GM12878 (cell line): ENCODE measurements at regions not wholly inside any gene's neighbourhood (a gene's known extent, or its start where the extent isn't known, plus 50 kb on each side); places are given as distances from the start of the nearest gene placed in this dataset.

Source experiments
- BMI1 ChIP-seq: fragments of 450-650 bp; IDR thresholded peaks from 2 replicates; pipeline ENCODE4 v1.6.1; 2016; ENCODE audit warnings: mild to moderate bottlenecking, moderate library complexity, borderline replicate concordance
- CBX3 ChIP-seq: fragments of 200-600 bp; sonication (generic); IDR thresholded peaks from 2 replicates; pipeline ENCODE4 v1.6.1; 2016; ENCODE audit warnings: low read depth, borderline replicate concordance
- CREB1 ChIP-seq: IDR thresholded peaks from 2 replicates; pipeline ENCODE4 v1.6.1; 2012; ENCODE audit warnings: low read depth, mild to moderate bottlenecking, inconsistent platforms
- CREM ChIP-seq: IDR thresholded peaks from 2 replicates; pipeline ENCODE4 v1.6.1; 2014; ENCODE audit warnings: antibody characterized with exemption, low read depth
- DPF2 ChIP-seq: fragments of 450-650 bp; IDR thresholded peaks from 2 replicates; pipeline ENCODE4 v1.6.1; 2017; ENCODE audit warnings: mild to moderate bottlenecking
- EGR1 ChIP-seq, 2 experiments: IDR thresholded peaks; 1 replicate in 1 of 2; 2 replicates in 1 of 2; pipeline ENCODE4 v1.6.1; 2011 to 2012; ENCODE audit warnings: low read depth in 2 of 2, low read length in 2 of 2, borderline replicate concordance in 1 of 2, mild to moderate bottlenecking in 1 of 2, moderate library complexity in 1 of 2
- ESRRA ChIP-seq: IDR thresholded peaks from 2 replicates; pipeline ENCODE4 v1.6.1; 2012; ENCODE audit warnings: mild to moderate bottlenecking, low read length, improper control_type of control experiment
- EZH2 ChIP-seq: IDR thresholded peaks from 2 replicates; pipeline ENCODE4 v1.6.1; 2012; ENCODE audit warnings: low read depth, mild to moderate bottlenecking, control low read depth, inconsistent platforms, low read length, borderline replicate concordance; ENCODE audit not compliant: control insufficient read depth
- FOS ChIP-seq: IDR thresholded peaks from 3 replicates; pipeline ENCODE4 v1.6.1; 2011; ENCODE audit warnings: borderline replicate concordance; ENCODE audit not compliant: insufficient read length; ENCODE audit errors: extremely low read depth
- MTA3 ChIP-seq: IDR thresholded peaks from 2 replicates; pipeline ENCODE4 v1.6.1; 2012; ENCODE audit warnings: low read length, inconsistent platforms, borderline replicate concordance
- NFIC ChIP-seq: IDR thresholded peaks from 2 replicates; pipeline ENCODE4 v1.6.1; 2012; ENCODE audit warnings: low read depth, mild to moderate bottlenecking, inconsistent platforms, low read length, moderate library complexity
- PML ChIP-seq: IDR thresholded peaks from 2 replicates; pipeline ENCODE4 v1.6.1; 2012; ENCODE audit warnings: low read length, inconsistent platforms
- POLR2A ChIP-seq: IDR thresholded peaks from 2 replicates; pipeline ENCODE4 v1.6.1; 2011; ENCODE audit warnings: low read depth, mild to moderate bottlenecking, low read length
- POLR2AphosphoS2 ChIP-seq: IDR thresholded peaks from 2 replicates; pipeline ENCODE4 v1.6.1; 2011; ENCODE audit warnings: low read depth, mild to moderate bottlenecking, low read length, improper control_type of control experiment, moderate library complexity
- POU2F2 ChIP-seq: IDR thresholded peaks from 3 replicates; pipeline ENCODE4 v1.6.1; 2011; ENCODE audit warnings: low read depth, mild to moderate bottlenecking, low read length, borderline replicate concordance
- RAD21 ChIP-seq: IDR thresholded peaks from 2 replicates; pipeline ENCODE4 v1.6.1; 2011; ENCODE audit warnings: mild to moderate bottlenecking, low read depth, low read length, moderate library complexity; ENCODE audit not compliant: insufficient read depth
- RELA ChIP-seq: fragments of 450-650 bp; IDR thresholded peaks from 2 replicates; pipeline ENCODE4 v1.8.0; 2014; ENCODE audit warnings: borderline replicate concordance; ENCODE audit not compliant: partially characterized antibody
- SPI1 ChIP-seq: IDR thresholded peaks from 2 replicates; pipeline ENCODE4 v1.6.1; 2011; ENCODE audit warnings: low read depth, mild to moderate bottlenecking, low read length, moderate library complexity, borderline replicate concordance; ENCODE audit not compliant: insufficient read depth
- SRF ChIP-seq, 2 experiments: IDR thresholded peaks; 2 replicates each; pipeline ENCODE4 v1.6.1; 2011; ENCODE audit warnings: low read depth in 2 of 2, low read length in 2 of 2, mild to moderate bottlenecking in 1 of 2, moderate library complexity in 1 of 2
- STAT3 ChIP-seq: IDR thresholded peaks from 2 replicates; pipeline ENCODE4 v1.6.1; 2011; ENCODE audit warnings: low read depth, low read length, improper control_type of control experiment
- TARDBP ChIP-seq: IDR thresholded peaks from 2 replicates; pipeline ENCODE4 v1.6.1; 2016; ENCODE audit warnings: borderline replicate concordance
- TBL1XR1 ChIP-seq: IDR thresholded peaks from 2 replicates; pipeline ENCODE4 v1.6.1; 2012; ENCODE audit warnings: low read depth, low read length, improper control_type of control experiment
- TF ChIP-seq, protein P1 (sequence below): fragments of 450-650 bp; conservative IDR thresholded peaks from 2 replicates; pipeline ENCODE4 v1.6.1; 2017; ENCODE audit warnings: mild to moderate bottlenecking, moderate library complexity
- TF ChIP-seq, protein P2 (sequence below): IDR thresholded peaks from 2 replicates; pipeline ENCODE4 v1.6.1; 2012; ENCODE audit warnings: low read depth, low read length, improper control_type of control experiment
- TF ChIP-seq, protein P3 (sequence below): fragments of 450-650 bp; IDR thresholded peaks from 2 replicates; pipeline ENCODE4 v1.6.1; 2018; ENCODE audit warnings: borderline replicate concordance, mild to moderate bottlenecking; ENCODE audit not compliant: partially characterized antibody
- TF ChIP-seq, protein P4 (sequence below): fragments of 450-650 bp; IDR thresholded peaks from 2 replicates; pipeline ENCODE4 v1.6.1; 2017; ENCODE audit warnings: antibody characterized with exemption, mild to moderate bottlenecking, moderate library complexity

DNA sequence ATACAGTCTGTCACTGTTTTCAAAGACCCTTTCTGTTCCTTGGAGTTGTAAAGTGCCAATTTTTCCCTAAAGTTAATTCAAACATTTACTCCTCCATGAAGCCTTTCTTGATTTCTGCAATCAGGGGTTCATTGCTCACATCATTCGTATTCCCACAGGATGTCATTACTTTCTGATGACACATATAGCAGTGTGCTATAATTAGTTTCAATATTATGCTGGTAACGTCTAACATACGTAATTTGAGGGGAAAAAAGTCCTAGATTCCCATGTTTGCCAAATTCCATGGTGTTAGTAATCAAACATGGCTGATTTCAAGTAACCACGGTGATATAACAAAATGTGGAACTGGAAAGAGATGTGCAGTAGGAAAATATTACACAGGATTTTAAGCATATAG, 468.2 kb upstream of the MEF2C start (continued):
- TF ChIP-seq POLR2A (no peak), CREB1 (peak; percentile 68), MTA3 (no peak), FOS (no peak), DPF2 (no peak), TARDBP (no peak), NFIC (0 out of 2 replicates have a peak, but pooled peaks have one; percentile 9), SPI1 (no peak), RAD21 (no peak), EGR1 (IDR thresholded peaks at IDR 0.05; ENCODE audit: borderline replicate concordance in 1 of 2, low read depth in 2 of 2, low read length in 2 of 2) (no peak), SRF (IDR thresholded peaks at IDR 0.05; ENCODE audit: low read depth in 2 of 2, low read length in 2 of 2) (no peak), POU2F2 (no peak), PML (no peak), TBL1XR1 (no peak), EZH2 (no peak), RELA (no peak), BMI1 (no peak), CREM (peak; percentile 26; the same call in 1 of the 2 replicates), STAT3 (no peak), CBX3 (no peak), POLR2AphosphoS2 (no peak), ESRRA (no peak)
- TF ChIP-seq, protein P1, sequence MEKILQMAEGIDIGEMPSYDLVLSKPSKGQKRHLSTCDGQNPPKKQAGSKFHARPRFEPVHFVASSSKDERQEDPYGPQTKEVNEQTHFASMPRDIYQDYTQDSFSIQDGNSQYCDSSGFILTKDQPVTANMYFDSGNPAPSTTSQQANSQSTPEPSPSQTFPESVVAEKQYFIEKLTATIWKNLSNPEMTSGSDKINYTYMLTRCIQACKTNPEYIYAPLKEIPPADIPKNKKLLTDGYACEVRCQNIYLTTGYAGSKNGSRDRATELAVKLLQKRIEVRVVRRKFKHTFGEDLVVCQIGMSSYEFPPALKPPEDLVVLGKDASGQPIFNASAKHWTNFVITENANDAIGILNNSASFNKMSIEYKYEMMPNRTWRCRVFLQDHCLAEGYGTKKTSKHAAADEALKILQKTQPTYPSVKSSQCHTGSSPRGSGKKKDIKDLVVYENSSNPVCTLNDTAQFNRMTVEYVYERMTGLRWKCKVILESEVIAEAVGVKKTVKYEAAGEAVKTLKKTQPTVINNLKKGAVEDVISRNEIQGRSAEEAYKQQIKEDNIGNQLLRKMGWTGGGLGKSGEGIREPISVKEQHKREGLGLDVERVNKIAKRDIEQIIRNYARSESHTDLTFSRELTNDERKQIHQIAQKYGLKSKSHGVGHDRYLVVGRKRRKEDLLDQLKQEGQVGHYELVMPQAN, result no peak
- TF ChIP-seq, protein P2, sequence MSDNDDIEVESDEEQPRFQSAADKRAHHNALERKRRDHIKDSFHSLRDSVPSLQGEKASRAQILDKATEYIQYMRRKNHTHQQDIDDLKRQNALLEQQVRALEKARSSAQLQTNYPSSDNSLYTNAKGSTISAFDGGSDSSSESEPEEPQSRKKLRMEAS, result no peak
- TF ChIP-seq, protein P3, sequence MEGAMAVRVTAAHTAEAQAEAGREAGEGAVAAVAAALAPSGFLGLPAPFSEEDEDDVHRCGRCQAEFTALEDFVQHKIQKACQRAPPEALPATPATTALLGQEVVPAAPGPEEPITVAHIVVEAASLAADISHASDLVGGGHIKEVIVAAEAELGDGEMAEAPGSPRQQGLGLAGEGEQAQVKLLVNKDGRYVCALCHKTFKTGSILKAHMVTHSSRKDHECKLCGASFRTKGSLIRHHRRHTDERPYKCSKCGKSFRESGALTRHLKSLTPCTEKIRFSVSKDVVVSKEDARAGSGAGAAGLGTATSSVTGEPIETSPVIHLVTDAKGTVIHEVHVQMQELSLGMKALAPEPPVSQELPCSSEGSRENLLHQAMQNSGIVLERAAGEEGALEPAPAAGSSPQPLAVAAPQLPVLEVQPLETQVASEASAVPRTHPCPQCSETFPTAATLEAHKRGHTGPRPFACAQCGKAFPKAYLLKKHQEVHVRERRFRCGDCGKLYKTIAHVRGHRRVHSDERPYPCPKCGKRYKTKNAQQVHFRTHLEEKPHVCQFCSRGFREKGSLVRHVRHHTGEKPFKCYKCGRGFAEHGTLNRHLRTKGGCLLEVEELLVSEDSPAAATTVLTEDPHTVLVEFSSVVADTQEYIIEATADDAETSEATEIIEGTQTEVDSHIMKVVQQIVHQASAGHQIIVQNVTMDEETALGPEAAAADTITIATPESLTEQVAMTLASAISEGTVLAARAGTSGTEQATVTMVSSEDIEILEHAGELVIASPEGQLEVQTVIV, result no peak
- TF ChIP-seq, protein P4, sequence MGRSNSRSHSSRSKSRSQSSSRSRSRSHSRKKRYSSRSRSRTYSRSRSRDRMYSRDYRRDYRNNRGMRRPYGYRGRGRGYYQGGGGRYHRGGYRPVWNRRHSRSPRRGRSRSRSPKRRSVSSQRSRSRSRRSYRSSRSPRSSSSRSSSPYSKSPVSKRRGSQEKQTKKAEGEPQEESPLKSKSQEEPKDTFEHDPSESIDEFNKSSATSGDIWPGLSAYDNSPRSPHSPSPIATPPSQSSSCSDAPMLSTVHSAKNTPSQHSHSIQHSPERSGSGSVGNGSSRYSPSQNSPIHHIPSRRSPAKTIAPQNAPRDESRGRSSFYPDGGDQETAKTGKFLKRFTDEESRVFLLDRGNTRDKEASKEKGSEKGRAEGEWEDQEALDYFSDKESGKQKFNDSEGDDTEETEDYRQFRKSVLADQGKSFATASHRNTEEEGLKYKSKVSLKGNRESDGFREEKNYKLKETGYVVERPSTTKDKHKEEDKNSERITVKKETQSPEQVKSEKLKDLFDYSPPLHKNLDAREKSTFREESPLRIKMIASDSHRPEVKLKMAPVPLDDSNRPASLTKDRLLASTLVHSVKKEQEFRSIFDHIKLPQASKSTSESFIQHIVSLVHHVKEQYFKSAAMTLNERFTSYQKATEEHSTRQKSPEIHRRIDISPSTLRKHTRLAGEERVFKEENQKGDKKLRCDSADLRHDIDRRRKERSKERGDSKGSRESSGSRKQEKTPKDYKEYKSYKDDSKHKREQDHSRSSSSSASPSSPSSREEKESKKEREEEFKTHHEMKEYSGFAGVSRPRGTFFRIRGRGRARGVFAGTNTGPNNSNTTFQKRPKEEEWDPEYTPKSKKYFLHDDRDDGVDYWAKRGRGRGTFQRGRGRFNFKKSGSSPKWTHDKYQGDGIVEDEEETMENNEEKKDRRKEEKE, result no peak
